VCaP (cell line): ENCODE measurements at regions not wholly inside any gene's neighbourhood (a gene's known extent, or its start where the extent isn't known, plus 50 kb on each side); places are given as distances from the start of the nearest gene placed in this dataset.

Source experiments
- H3K27ac ChIP-seq: fragments of 450-650 bp; 2 replicates; pipeline ENCODE4 v1.5.1; 2017
- TF ChIP-seq, protein P1 (sequence below): fragments of 450-650 bp; conservative IDR thresholded peaks from 2 replicates; pipeline ENCODE4 v1.5.1; 2017; ENCODE audit warnings: mild to moderate bottlenecking, moderate library complexity

DNA sequence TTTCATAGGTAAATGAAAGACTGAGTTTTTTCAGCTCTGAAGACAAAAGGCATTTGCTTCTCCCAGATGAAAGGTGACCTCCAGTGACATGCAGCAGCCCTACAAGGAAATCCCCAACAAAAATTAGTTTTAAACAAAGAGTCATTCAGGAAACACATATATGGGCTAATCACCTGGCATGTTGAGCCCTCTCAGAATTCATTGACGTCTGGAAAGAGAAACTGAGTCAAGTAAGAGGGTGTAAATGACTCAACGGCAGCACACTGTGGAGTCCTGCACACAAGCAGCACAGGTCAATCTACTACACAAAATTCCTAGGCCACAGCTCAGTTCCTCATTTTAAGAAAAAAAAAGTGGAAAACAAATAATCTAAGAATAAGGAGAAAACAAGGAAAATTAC lies 592.3 kb downstream of the EPHA7 start:
- no peak overlapping the region for H3K27ac ChIP-seq
- TF ChIP-seq, protein P1, sequence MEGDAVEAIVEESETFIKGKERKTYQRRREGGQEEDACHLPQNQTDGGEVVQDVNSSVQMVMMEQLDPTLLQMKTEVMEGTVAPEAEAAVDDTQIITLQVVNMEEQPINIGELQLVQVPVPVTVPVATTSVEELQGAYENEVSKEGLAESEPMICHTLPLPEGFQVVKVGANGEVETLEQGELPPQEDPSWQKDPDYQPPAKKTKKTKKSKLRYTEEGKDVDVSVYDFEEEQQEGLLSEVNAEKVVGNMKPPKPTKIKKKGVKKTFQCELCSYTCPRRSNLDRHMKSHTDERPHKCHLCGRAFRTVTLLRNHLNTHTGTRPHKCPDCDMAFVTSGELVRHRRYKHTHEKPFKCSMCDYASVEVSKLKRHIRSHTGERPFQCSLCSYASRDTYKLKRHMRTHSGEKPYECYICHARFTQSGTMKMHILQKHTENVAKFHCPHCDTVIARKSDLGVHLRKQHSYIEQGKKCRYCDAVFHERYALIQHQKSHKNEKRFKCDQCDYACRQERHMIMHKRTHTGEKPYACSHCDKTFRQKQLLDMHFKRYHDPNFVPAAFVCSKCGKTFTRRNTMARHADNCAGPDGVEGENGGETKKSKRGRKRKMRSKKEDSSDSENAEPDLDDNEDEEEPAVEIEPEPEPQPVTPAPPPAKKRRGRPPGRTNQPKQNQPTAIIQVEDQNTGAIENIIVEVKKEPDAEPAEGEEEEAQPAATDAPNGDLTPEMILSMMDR, result no peak

DNA sequence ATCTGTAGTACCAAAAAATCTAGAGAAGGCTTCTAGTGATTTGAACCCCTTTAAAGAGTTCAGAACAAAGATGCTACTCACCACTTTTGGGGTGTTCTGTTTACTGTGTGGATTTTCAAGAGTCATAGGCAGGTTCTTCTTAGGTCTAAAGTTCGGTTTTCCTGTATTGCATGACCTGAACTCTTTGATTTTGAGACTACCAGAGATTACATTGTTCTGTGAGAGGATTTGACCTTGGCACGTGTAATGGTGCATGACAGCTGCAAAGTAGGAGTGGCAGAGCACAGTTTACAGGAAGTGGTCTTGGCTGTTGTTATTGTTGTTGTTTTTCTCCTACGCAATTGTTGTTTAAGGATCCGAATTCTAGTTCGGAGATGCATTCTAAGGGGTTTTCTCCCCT lies 592.7 kb downstream of the EPHA7 start:
- no peak overlapping the region for H3K27ac ChIP-seq
- TF ChIP-seq, protein P1, result no peak

DNA sequence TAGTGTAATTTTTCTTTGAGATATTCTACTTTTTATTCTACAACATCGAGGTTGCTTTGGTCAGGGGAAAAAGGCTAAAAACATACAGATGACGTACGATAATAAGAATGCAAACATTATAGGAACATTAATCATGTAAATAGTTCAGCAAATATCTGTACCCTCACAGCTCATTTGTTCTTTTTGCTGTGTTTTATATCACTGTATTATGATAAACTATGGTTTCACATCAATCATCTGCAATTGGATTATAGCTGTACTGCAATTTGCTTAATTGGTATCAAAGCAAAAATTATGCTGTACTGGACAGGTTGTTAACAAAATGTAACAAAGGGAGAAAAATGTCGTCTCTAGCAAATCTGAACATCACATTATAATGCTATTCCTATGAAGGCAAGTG lies 597.1 kb downstream of the EPHA7 start:
- TF ChIP-seq, protein P1, result no peak
- no peak overlapping the region for H3K27ac ChIP-seq

DNA sequence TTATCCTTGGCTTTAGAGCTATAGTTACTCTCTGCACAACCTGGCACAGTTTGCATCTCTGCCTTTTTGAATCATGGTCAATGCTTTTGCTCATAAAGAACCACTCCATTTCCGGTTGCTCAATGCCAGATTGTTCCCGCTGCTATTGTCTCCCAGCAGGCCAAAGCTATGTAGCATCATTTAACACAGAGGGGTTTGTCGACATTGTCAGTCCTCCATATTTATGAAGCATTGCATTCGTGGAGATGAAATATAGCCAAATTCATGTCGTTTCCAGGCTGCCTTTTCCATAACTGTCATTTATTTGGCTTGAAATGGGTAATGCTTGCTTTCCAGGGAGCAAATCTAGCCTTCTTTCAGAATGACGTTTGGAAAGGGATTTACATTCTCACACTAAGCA lies 598.8 kb downstream of the EPHA7 start:
- TF ChIP-seq, protein P1, result no peak
- no peak overlapping the region for H3K27ac ChIP-seq

DNA sequence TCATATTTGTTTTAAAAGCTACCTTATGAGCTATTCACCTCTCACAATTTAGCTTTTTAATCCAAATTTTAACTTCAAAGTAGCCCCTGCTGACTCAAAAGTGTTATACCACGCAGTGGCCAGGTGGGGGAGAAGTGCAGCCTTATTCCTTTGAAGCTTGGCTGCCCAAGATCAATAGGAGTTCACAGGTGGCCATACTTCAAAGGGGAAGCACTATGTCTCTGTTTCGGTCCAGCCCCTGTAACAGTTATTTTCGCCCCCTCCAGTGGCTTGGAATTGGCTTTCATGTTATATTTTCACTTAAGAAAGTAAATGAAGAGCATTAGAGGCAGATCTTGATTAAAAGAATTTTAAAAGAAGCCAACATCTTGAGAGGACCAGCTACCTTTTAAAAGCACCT lies 608.4 kb downstream of the EPHA7 start:
- TF ChIP-seq, protein P1, result peak; percentile 85
- no peak overlapping the region for H3K27ac ChIP-seq

DNA sequence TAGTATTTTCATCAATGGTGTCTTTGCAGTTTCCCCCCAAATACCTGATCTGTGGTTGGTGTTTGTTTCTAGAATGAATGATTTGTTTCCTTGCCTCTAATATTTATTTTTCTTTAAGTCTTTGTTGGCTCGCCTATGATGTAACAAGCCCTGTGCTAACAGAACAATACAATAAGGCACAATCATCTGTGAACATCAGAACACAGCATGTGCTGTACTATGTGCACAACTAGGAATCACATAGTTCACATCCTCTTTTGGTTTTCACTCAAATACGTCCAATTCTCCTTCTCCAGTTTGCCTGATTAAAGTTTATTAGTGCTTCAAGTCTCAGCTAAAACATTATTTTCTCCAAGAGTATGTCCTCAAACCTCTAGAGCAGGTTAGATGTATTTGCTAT lies 613.1 kb downstream of the EPHA7 start:
- TF ChIP-seq, protein P1, result no peak

DNA sequence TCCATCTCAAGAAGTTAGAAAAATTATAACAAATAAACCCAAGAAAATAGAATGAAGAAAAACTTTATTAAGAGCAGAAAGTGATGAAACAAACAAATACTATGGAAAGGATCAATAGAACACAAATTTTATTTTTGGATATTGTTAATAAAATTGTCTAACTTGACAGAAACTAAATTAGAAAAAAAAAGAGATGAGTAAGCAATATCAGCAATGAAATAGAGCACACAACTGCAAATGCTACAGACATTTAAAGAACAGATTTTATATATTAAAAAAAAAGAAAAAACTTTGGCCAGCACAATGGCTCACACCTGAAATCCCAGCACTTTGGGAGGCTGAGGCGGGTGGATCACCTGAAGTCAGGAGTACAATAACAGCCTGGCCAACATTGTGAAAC lies 628.0 kb downstream of the EPHA7 start:
- TF ChIP-seq, protein P1, result no peak
- H3K27ac ChIP-seq, result no peak overlapping the region

More for the DNA sequence above, 613.1 kb downstream of the EPHA7 start:
- no peak overlapping the region for H3K27ac ChIP-seq

DNA sequence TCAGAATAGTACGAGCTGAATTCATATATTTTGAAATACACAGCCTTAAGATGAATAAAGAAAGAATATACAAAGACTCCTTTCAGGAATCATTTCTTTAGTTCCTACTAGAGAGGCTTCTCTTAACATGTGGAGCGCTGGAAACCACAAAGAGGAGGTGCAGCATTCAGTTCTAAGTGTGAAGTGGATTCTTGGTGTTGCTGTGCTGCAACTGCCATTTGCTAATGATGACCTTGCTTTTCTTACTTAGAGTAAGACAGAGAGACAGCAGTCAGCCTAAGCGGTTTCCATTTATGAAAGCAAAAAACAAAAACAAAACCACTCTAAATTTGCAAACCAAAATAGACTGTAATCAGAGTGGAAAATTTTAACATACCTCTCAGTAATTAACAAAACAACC lies 629.0 kb downstream of the EPHA7 start:
- TF ChIP-seq, protein P1, result no peak
- H3K27ac ChIP-seq, result no peak overlapping the region
